HG03095 (cell line): ENCODE measurements at regions not wholly inside any gene's neighbourhood (a gene's known extent, or its start where the extent isn't known, plus 50 kb on each side); places are given as distances from the start of the nearest gene placed in this dataset.
A peak's percentile ranks its signal among the peaks of the same experiment; 100 is the strongest.
"Not testable (repeated sequence)": the region's sequence is repeated elsewhere in the genome, so short reads cannot be mapped to it uniquely, and the experiment has no call there.

Source experiments
- ATAC-seq: cut with Tn5 transposase; IDR thresholded peaks from one replicate; pipeline ENCODE4 v1.9.1; 2021; ENCODE audit warnings: moderate library complexity; ENCODE audit not compliant: unreplicated experiment

DNA sequence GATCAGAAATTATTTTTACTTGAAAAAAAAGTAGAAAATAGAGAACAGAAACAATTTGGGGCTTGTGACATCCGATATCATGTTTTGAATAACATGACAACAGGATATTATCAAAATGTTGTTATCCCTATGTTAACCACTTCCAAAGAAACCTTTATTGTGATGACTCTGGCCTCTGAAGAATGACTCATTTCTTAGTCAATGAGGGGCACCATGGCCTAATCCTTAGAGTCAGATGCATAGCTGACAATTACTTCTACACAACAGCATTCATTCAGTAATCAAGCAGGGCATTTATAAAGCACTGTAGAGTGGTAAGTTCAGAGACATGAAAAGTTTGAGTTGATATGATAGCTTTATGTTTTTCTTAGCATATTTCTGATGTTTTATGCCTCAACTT lies 703.0 kb downstream of the RNF144A start:
- ATAC-seq: no peak

- no peak for ATAC-seq
Observed at GRCh38 chr2:7621018-7621814, 704.0 kb downstream of the RNF144A start.

DNA sequence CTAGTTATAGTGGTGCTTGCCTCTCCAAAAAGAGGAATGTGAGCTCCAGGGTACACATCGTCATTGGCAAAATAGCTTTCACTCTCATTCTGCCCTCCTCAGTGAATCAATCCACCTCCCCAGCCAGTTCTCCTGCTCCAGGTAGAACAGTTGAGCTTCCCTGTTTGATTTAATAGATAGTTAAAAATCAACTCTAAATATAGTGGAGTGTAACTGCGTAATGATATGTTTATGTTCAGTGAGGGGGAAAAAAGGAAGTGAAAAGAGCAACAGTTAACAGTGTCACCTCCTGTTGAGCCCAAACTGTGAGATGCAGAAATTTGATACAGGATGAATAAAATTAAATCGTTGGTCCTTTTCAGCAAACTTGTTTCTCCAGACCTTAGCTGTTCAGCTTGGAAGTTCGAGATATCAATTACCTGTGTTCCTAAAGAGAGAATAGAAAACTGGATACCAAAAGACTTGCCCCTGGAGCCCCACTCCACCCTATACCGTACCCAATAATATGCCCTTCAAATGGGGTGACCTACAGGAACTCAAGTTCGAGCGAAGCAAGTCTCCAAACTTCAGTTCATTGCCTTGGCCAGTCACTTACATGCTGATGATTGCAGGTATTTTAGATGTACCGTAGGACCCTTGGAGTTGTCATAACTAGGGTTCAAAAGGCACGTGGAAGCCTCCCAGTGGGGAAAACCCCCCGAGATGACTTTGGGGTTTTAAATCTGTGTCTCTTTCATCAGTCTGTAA lies 708.4 kb downstream of the RNF144A start:
- ATAC-seq: no peak

DNA sequence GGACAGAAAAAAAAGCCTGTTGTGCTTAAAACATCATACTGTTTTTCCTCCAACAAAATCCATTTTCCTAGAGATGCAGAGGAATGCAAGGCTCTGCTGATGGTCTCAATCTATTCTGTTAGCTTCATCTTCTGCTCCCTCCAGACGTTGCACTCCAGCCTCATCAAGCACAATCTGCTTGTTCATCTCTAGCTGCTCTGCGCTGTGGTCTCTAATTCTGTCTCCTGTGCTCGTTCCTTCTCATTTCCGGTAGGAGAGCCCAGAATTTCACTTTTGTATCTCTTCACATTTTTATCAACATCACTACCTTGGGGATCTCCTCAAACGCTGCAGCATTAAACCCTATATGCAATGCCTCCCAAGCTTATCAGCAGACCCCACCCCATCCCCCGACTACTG lies 708.9 kb downstream of the RNF144A start:
- ATAC-seq: no peak

- no peak for ATAC-seq
Observed at GRCh38 chr2:7627583-7627982, 710.4 kb downstream of the RNF144A start.

DNA sequence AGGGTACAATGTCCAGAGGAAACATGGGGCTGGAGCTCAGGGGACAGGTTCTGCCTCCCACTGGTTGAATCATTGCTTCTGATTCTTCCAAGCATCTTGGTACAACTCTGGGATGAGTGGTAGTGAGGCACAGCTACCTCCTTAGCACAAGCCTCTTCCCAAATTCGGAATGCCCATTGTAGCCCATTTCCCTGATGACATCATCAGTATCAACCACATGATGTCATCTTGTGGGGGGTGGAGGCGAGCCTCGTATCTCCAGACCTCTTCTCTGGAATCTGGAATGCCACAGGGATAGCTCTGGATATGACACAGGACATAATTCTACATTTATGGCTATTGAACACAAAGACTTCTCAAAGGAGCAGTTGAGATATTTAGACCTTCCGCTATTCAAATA lies 715.2 kb downstream of the RNF144A start:
- ATAC-seq: no peak

GRCh38 chr2:7633566-7634153 lies 716.4 kb downstream of the RNF144A start:
- no peak for ATAC-seq

DNA sequence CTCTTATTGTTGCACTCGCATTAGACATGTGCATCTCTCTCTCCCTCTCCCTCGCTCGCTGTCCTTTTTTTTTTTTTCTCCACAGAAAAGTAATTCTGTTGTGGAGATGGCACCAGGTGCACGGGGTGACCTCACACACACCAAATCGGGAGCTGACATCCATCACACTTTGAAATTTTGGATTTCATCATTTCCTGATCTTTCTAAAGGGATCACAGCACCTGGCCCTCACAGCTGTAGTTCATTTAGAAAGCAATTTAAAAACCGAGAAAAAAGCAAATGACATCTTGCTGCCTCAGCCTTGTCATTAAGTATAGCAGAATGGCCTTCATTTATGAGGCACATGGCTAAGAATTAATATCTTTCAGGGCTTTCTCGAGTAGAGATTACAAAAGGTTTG lies 717.2 kb downstream of the RNF144A start:
- ATAC-seq: no peak

DNA sequence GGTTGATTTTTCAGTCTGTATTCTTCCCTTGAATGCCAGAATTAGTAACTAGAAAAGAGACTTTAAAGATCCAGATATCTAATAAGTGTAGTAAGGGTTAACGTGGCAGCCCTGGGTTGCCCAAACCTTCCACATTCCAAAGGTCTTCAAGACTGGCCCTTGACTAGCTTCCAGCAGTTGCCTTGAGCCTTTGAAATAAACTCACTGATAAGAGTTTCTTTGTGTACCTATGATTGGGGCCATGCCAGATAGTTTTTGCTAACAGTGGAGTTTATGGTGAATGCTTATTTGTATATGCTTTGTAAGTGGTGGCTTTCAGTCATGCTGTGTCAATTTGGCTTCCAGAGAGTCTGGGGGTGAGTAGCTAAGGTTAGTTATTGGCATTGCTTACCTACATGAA lies 722.3 kb downstream of the RNF144A start:
- ATAC-seq: no peak

- ATAC-seq: not testable (repeated sequence)
Observed at GRCh38 chr2:7641272-7641671, 724.1 kb downstream of the RNF144A start.

DNA sequence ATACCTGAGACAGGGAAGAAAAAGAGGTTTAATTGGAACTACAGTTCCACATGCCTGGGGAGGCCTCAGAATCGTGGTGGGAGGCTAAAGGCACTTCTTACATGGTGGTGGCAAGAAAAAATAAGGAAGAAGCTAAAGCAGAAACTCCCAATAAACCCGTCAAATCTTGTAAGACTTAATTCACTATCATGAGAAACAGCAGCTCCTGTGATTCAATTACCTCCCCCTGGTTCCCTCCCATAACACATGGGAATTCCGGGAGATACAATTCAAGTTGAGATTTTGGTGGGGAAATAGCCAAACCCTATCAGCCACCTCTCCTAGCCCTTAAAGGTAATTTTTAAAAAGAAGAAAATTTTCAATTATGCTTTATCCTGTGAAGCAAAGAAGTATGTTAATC lies 728.8 kb downstream of the RNF144A start:
- no peak for ATAC-seq

DNA sequence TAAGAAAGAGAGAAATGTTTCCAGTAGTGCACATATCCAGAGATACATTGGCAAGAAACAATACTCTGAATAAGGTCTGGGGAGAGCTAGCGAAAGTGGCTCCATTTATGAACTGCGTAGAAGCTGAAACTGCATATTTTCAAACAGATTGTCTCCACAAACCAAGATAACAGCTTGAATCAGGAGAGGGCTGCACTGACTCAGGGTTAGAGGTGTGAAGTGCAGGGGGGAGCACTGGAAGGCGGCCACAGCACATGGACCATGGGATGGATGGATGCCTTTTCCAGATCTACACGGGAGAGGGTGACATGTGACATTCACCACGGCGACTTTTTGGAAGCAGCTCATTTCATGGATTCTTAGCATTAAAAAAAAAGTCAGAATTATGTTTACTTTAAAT lies 729.4 kb downstream of the RNF144A start:
- ATAC-seq: no peak

- ATAC-seq: no peak
Observed at GRCh38 chr2:7648221-7648795, 731.1 kb downstream of the RNF144A start.

GRCh38 chr2:7649461-7650228 lies 732.4 kb downstream of the RNF144A start:
- ATAC-seq: no peak

- ATAC-seq: no peak
Observed at GRCh38 chr2:7653617-7654016, 736.4 kb downstream of the RNF144A start.

DNA sequence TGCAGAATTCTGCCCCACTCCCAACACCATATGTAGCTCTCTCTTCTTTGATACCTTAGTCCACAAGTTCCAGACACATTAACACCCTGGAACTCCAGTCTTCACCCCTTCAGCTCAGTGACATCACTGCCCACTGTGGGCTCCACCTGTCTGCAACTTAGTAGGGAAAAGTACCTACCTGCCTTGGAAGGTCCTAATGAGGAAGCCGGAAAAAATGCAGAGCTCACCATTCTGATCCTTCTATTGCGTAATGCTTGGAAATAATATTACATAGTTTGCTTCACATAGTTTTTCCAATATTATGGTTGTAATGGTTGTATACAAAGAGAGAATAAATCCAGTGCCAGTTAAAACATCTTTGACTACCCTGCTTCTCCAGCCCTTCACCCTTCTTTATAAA lies 738.4 kb downstream of the RNF144A start:
- ATAC-seq: no peak

GRCh38 chr2:7657526-7657925 lies 740.3 kb downstream of the RNF144A start:
- not testable (repeated sequence) for ATAC-seq

DNA sequence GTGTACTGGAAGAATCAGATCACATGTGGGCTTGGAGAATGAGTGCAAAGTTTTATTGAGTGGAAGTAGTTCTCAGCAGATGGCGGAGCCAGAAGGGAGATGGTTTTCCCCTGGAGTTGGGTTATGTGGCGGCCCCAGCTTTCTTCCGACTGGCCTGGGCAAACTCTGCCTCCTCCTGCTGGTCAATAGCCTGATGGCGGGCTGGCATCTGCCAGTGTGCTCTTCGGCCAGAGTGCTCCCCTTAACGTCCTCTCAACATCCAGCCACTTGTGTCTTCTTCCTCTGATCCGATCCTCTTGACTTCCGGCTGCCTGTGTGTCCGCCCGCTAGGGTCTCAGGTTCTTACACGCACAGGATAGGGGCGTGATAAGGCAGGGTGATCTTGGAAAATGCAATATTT lies 741.3 kb downstream of the RNF144A start:
- ATAC-seq: no peak

DNA sequence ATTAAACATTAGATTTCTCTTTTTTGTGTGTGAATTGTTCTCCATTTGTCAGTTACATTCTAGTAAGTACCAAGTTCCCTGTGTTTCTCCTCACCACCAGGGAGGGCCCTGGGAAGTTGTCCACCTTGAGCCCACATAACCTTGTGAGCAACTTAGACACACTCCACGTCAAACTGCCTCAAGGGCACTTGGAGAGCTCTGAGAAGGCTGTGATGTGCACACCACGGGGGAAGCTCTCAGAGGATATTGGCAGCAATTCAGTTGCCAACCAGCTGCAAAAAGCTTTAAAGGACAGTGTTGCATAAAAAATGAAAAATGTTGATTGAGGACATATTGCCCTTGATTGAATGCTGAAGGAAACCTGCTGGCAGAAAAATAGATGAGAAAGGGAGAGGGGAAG lies 743.6 kb downstream of the RNF144A start:
- no peak for ATAC-seq

DNA sequence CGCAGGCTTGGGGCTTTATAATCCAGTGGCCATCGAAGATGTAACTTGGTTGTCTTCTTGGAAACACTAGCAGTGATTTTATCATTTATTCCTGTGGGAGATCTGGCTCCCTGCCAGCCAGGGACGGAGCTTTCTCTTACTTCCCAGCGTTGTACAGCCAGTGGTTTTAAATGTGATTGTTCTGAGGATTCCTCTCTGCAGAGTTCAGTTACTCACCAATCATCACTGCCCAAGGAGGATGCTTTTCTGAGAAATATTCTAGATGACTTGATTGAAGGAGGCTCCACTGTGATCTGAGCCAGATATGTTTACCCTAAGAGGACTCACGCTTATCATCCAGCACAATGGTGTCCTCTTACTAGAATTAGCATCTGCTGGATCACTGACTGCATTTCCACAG lies 744.3 kb downstream of the RNF144A start:
- ATAC-seq: no peak

DNA sequence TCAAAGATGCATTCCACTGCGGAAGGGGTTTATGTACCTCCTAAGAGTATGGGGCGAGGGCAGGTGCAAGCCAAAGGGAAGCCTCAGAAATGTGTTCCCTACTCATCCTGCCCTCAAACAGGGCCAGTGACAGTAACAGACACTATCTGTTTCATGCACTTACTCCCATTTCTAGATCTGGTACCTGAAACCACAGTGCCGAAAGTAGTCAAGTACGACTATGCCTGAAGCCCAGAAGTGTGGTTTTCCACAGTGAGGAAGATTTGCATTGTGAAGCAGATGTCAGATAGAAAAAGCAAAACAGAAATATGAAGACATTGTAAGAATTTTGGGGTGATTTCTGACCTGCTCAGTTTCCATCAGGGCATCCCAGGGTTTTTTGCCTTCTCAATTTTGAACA lies 748.7 kb downstream of the RNF144A start:
- peak; percentile 89 for ATAC-seq
